ENCODE measurements at regions not wholly inside any gene's neighbourhood (a gene's known extent, or its start where the extent isn't known, plus 50 kb on each side); places are given as distances from the start of the nearest gene placed in this dataset.

DNA sequence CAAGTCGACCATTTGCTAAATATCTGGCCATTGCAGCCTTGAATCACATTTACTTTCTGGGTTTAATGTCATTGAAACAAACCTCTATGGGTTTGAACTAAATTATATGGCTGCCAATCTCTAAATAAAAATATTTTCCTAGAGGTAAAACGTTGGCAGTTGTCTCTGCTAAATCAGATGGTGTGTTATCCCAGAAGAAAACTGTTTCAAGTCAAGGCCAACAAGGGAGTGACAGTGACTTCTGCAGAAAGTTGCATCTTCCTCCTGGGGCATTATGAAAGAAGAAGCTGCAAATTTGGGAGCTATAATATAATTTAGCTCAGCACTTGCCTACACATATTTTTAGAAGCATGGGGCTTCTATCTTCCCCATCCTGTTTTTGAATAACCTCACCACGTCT is 116.2 kb downstream of the TTC8 start:
- H3K27me3 ChIP-seq (replicated peaks in 1 of 4; ENCODE audit: control insufficient read depth in 3 of 4, extremely low read depth in 1 of 4, insufficient read depth in 3 of 4, low read length in 3 of 4) = no peaks in the 10 kb centered on the region
- no peaks in the 10 kb centered on the region for H4K20me1 ChIP-seq (replicated peaks in 1 of 2; ENCODE audit: control insufficient read depth in 1 of 2, insufficient read depth in 2 of 2, low read length in 2 of 2)
- no peak overlapping the region for H3K14ac ChIP-seq (ENCODE audit: insufficient read length)
- no peaks in the 10 kb centered on the region for H3K79me2 ChIP-seq (ENCODE audit: control insufficient read depth in 1 of 2, insufficient read depth in 2 of 2, low read length in 2 of 2)
- H3K4me3 ChIP-seq (ENCODE audit: extremely low read depth in 1 of 4, insufficient read depth in 2 of 4, low read depth in 3 of 4, low read length in 4 of 4) = no peak overlapping the region
- H2BK5ac ChIP-seq (ENCODE audit: low read depth, low read length) = no peak overlapping the region
- H3K18ac ChIP-seq (ENCODE audit: extremely low read depth, low read length) = no peak overlapping the region
- no peak overlapping the region for H3K23ac ChIP-seq (ENCODE audit: insufficient read length)
- 80% methylated on average over 3 of the region's 3 CpGs; no CpG with 5 or more reads in 1 of the 2 experiments for WGBS, 2 experiments (ENCODE audit: extremely low coverage in 1 of 2, insufficient coverage in 1 of 2, insufficient read length in 1 of 2, insufficient replicate concordance in 2 of 2, low coverage in 1 of 2, low lambda C conversion rate in 2 of 2, missing lambda C conversion rate in 1 of 2)
- no peaks in the 10 kb centered on the region for H3K4me1 ChIP-seq (replicated peaks in 1 of 4; ENCODE audit: control insufficient read depth in 3 of 4, insufficient read depth in 4 of 4, low read length in 3 of 4)
- H3K4ac ChIP-seq (replicated peaks; ENCODE audit: insufficient read length, low read depth, low read length) = no peak overlapping the region
- H3K36me3 ChIP-seq (ENCODE audit: control insufficient read depth in 2 of 4, insufficient read depth in 4 of 4, low read length in 3 of 4) = no peaks in the 10 kb centered on the region
- H2AFZ ChIP-seq (ENCODE audit: low read length) = no peak overlapping the region
- DNase-seq (ENCODE audit: low read depth in 1 of 2, low spot score in 2 of 2) (no peak), FAIRE-seq (no peak)
- H3K23me2 ChIP-seq (ENCODE audit: low read depth, low read length) = no peaks in the 10 kb centered on the region
- no peak overlapping the region for H3K4me2 ChIP-seq (ENCODE audit: insufficient read depth in 1 of 2, low read depth in 2 of 2, low read length in 2 of 2)
- H3K9ac ChIP-seq (replicated peaks in 1 of 4; ENCODE audit: extremely low read depth in 1 of 4, low read depth in 3 of 4, low read length in 3 of 4) = no peak overlapping the region
- no peak overlapping the region for H4K91ac ChIP-seq (replicated peaks; ENCODE audit: insufficient read length, low read length)
- ChIA-PET CTCF (ENCODE audit: partially characterized antibody) (no interaction called here), POLR2A (ENCODE audit: partially characterized antibody) (no interaction called here)
- H2BK15ac ChIP-seq (ENCODE audit: low read length) = no peak overlapping the region
- no peak overlapping the region for H4K5ac ChIP-seq (ENCODE audit: insufficient read length, low read depth, low read length)
- H2AK5ac ChIP-seq (ENCODE audit: low read depth, low read length) = no peak overlapping the region
- H2BK12ac ChIP-seq (ENCODE audit: low read depth, low read length) = no peak overlapping the region
- H3K79me1 ChIP-seq (ENCODE audit: low read depth, low read length) = no peaks in the 10 kb centered on the region
- H3K27ac ChIP-seq (ENCODE audit: low read depth, low read length) = no peak overlapping the region
- H2BK120ac ChIP-seq (replicated peaks; ENCODE audit: low read depth, low read length) = no peak overlapping the region
- no peak overlapping the region for H4K8ac ChIP-seq (ENCODE audit: extremely low read depth, insufficient read depth, low read length)
- H2BK20ac ChIP-seq (ENCODE audit: low read length) = no peak overlapping the region
- H3K56ac ChIP-seq (replicated peaks; ENCODE audit: insufficient read length, low read depth, low read length) = no peak overlapping the region
- H3K9me3 ChIP-seq (ENCODE audit: insufficient read depth in 2 of 2, low read depth in 1 of 2, low read length in 1 of 2) = no peaks in the 10 kb centered on the region
- TF ChIP-seq JUN (IDR thresholded peaks at IDR 0.05; ENCODE audit: low read depth, low read length) (no peak), SP2 (IDR thresholded peaks at IDR 0.05; ENCODE audit: low read length) (no peak), RFX5 (IDR thresholded peaks at IDR 0.05; ENCODE audit: borderline replicate concordance, low read depth, low read length) (no peak), EP300 (IDR thresholded peaks at IDR 0.05; ENCODE audit: borderline replicate concordance in 1 of 2, low read depth in 2 of 2, low read length in 2 of 2) (no peak), CREB1 (IDR thresholded peaks at IDR 0.05) (no peak), HDAC2 (IDR thresholded peaks at IDR 0.05; ENCODE audit: borderline replicate concordance in 1 of 2, low read depth in 2 of 2, low read length in 2 of 2) (no peak), SIN3A (conservative IDR thresholded peaks at IDR 0.05 in 1 of 2, IDR thresholded peaks at IDR 0.05 in 1 of 2; ENCODE audit: low read depth in 1 of 2, low read length in 2 of 2) (no peak), RBBP5 (IDR thresholded peaks at IDR 0.05; ENCODE audit: borderline replicate concordance, low read depth, low read length) (no peak), TEAD4 (IDR thresholded peaks at IDR 0.05; ENCODE audit: low read depth, low read length) (no peak), TAF7 (optimal IDR thresholded peaks at IDR 0.05; ENCODE audit: borderline replicate concordance, low read depth, low read length) (no peak), SAP30 (IDR thresholded peaks at IDR 0.05; ENCODE audit: insufficient read depth, insufficient replicate concordance, low read length) (no peak), PHF8 (conservative IDR thresholded peaks at IDR 0.05; ENCODE audit: low read depth, low read length) (no peak), SIX5 (IDR thresholded peaks at IDR 0.05; ENCODE audit: low read depth, low read length) (no peak), POU5F1 (IDR thresholded peaks at IDR 0.05; ENCODE audit: low read depth, low read length) (no peak)
- TF ChIP-seq, protein P1, sequence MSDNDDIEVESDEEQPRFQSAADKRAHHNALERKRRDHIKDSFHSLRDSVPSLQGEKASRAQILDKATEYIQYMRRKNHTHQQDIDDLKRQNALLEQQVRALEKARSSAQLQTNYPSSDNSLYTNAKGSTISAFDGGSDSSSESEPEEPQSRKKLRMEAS (IDR thresholded peaks at IDR 0.05) = no peak

Data from H1 (cell line).